ENCODE measurements at regions not wholly inside any gene's neighbourhood (a gene's known extent, or its start where the extent isn't known, plus 50 kb on each side); places are given as distances from the start of the nearest gene placed in this dataset.

DNA sequence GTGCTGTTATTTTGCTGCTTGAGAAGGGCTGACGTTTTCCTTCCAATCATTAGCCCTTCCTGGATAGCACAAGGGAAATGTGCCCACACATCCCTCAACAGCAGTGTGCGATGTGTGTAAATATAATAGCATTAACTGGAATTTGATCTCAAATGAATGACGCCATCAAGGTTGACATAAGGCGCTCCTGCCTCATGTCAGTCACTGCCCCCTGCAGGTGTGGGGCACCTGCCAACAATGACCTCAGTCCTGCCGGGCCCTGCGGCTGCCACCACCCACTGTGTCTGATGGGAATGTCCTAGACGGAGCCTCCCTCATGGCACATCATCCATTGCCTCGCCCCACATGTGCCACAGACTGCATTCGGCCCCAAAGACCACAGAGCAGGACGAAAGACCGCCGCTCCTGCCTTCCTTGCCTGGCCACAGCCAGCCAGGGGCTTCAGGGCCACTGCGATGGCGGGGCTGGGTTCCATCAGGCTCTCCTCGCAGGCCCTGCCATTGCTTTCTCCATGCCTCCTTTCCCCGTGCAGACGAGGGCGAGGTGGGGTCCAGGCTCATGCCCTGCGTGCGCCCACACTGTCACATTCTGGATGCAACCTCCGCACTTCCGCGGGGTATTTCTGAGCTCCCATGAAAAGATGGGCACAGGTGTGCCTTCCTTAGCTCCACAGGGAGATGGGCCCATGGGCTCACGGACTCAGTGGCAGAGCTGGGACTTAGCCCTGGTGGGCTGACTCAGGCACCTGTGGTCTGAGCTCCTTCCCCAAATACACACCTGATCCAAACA, 146.7 kb downstream of the SOX1 start:
- no peak overlapping the region for H3K4me3 Mint-ChIP-seq (ENCODE audit: low read depth)

DNA sequence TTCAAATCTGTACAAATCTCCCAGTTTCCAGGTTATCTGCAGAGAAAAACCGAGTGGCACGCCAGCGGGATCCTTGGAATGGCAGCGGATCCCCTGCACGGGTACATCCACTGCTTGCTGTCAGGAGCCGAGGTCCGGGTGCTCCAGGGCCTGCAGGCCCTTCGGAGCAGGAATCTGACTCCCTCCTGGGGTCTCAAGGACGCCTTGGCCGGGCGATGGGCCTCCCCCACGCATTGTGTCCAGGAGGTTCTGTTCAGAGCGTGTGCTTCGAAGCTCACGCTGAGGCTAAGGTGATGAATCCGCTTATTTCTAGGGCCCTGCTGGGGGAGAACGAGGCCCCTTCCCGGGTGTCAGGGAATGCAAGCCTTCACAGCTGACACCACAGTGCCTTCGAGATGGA, 148.9 kb downstream of the SOX1 start:
- Mint-ChIP-seq H3K27ac (no peak overlapping the region), H3K9me3 (ENCODE audit: low read depth) (no peaks in the 10 kb centered on the region), H3K36me3 (ENCODE audit: insufficient read depth) (no peaks in the 10 kb centered on the region), H3K27me3 (peaks cover 36% of the 10 kb centered on the region), H3K4me3 (ENCODE audit: low read depth) (no peak overlapping the region), H3K4me1 (ENCODE audit: low read depth) (peaks cover 4% of the 10 kb centered on the region)
- TF ChIP-seq, protein P1, sequence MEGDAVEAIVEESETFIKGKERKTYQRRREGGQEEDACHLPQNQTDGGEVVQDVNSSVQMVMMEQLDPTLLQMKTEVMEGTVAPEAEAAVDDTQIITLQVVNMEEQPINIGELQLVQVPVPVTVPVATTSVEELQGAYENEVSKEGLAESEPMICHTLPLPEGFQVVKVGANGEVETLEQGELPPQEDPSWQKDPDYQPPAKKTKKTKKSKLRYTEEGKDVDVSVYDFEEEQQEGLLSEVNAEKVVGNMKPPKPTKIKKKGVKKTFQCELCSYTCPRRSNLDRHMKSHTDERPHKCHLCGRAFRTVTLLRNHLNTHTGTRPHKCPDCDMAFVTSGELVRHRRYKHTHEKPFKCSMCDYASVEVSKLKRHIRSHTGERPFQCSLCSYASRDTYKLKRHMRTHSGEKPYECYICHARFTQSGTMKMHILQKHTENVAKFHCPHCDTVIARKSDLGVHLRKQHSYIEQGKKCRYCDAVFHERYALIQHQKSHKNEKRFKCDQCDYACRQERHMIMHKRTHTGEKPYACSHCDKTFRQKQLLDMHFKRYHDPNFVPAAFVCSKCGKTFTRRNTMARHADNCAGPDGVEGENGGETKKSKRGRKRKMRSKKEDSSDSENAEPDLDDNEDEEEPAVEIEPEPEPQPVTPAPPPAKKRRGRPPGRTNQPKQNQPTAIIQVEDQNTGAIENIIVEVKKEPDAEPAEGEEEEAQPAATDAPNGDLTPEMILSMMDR (IDR thresholded peaks at IDR 0.05; ENCODE audit: unreplicated experiment): no peak
- no peak for DNase-seq (ENCODE audit: low spot score, unreplicated experiment)

More for the DNA sequence above, 146.7 kb downstream of the SOX1 start:
- DNase-seq (ENCODE audit: low spot score, unreplicated experiment): no peak
- H3K27ac Mint-ChIP-seq: no peak overlapping the region
- H3K9me3 Mint-ChIP-seq (ENCODE audit: low read depth): no peaks in the 10 kb centered on the region
- TF ChIP-seq, protein P1 (IDR thresholded peaks at IDR 0.05; ENCODE audit: unreplicated experiment): no peak
- peaks cover 34% of the 10 kb centered on the region for H3K27me3 Mint-ChIP-seq
- no peaks in the 10 kb centered on the region for H3K36me3 Mint-ChIP-seq (ENCODE audit: insufficient read depth)
- peaks cover 4% of the 10 kb centered on the region for H3K4me1 Mint-ChIP-seq (ENCODE audit: low read depth)

DNA sequence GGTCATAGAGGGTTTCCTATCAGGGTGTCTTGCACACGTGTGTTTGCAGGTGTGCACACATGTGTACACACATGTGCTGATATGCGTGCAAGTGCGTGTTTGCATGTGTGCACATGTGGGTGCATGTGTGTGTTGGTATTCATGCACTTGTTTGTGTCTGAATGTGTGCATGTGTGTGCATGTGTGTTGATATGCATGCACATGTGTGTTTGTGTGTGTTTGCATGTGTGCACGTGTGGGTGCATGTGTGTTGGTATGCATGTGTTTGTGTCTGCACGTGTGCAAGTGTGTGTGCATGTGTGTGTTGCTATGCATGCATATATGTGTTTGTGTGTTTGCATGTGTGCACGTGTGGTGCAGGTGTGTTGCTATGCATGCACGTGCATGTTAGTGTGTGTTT, 150.5 kb downstream of the SOX1 start:
- H3K9me3 Mint-ChIP-seq (ENCODE audit: low read depth): no peaks in the 10 kb centered on the region
- TF ChIP-seq, protein P1 (IDR thresholded peaks at IDR 0.05; ENCODE audit: unreplicated experiment): no peak
- H3K4me1 Mint-ChIP-seq (ENCODE audit: low read depth): peaks cover 4% of the 10 kb centered on the region
- no peak overlapping the region for H3K27ac Mint-ChIP-seq
- no peak overlapping the region for H3K4me3 Mint-ChIP-seq (ENCODE audit: low read depth)
- H3K36me3 Mint-ChIP-seq (ENCODE audit: insufficient read depth): no peaks in the 10 kb centered on the region
- H3K27me3 Mint-ChIP-seq: peaks cover 36% of the 10 kb centered on the region
- DNase-seq (ENCODE audit: low spot score, unreplicated experiment): no peak

DNA sequence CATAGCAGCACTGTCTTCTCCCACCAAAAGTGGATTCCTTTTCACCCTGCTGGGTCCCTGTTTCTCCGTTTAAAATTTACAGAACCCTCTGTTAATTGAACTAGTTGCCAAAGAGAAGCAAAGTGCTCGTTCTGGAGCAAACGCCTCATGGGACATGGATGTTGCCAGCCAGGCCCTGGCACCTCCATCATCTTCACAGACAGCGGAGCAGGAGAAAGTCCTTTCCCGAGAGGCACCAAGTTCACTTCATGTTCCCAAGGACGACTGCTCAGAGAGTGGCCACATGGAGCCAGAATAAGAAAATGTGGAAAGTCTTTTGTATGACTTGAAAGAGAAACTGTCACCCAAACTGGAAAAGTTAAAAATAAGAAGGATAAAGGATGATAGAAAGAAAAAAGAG, 151.5 kb downstream of the SOX1 start:
- H3K4me3 Mint-ChIP-seq (ENCODE audit: low read depth): no peak overlapping the region

DNA sequence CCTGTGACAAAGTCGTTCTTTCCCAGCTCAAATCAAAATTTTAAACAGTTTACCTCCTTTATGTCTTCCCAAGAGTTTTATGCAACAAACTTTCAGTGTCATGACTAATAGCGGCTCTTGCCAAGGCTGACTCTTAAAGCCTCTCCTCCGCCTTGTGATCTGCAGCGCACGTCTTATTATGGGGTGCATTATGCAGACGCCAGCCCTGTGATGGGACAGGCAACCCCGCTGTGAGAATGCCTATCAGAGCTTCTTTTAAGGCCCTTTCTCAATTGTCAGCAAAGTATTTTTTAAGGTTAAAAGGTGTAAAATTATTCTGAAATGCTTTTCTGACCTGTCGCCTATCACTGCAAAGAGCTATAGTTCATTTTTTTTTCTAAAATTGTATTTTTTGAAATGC, 152.8 kb downstream of the SOX1 start:
- Mint-ChIP-seq H3K4me3 (ENCODE audit: low read depth) (no peak overlapping the region), H3K4me1 (ENCODE audit: low read depth) (no peaks in the 10 kb centered on the region), H3K27ac (no peak overlapping the region), H3K36me3 (ENCODE audit: insufficient read depth) (no peaks in the 10 kb centered on the region), H3K9me3 (ENCODE audit: low read depth) (no peaks in the 10 kb centered on the region), H3K27me3 (peaks cover 33% of the 10 kb centered on the region)
- DNase-seq (ENCODE audit: low spot score, unreplicated experiment): no peak
- TF ChIP-seq, protein P1 (IDR thresholded peaks at IDR 0.05; ENCODE audit: unreplicated experiment): no peak

More for the DNA sequence above, 151.5 kb downstream of the SOX1 start:
- no peaks in the 10 kb centered on the region for H3K9me3 Mint-ChIP-seq (ENCODE audit: low read depth)
- DNase-seq (ENCODE audit: low spot score, unreplicated experiment): no peak
- no peaks in the 10 kb centered on the region for H3K36me3 Mint-ChIP-seq (ENCODE audit: insufficient read depth)
- H3K27me3 Mint-ChIP-seq: peaks cover 36% of the 10 kb centered on the region
- peaks cover 3% of the 10 kb centered on the region for H3K4me1 Mint-ChIP-seq (ENCODE audit: low read depth)
- TF ChIP-seq, protein P1 (IDR thresholded peaks at IDR 0.05; ENCODE audit: unreplicated experiment): no peak
- H3K27ac Mint-ChIP-seq: no peak overlapping the region
